OCI-M2 (cell line): ENCODE measurements at regions not wholly inside any gene's neighbourhood (a gene's known extent, or its start where the extent isn't known, plus 50 kb on each side); places are given as distances from the start of the nearest gene placed in this dataset.
"Not testable (repeated sequence)": the region's sequence is repeated elsewhere in the genome, so short reads cannot be mapped to it uniquely, and the experiment has no call there.

Source experiments
- DNase-seq: peaks from one replicate; lab custom pipeline; 2025; ENCODE audit not compliant: unreplicated experiment; lab: John Stamatoyannopoulos, UW

DNA sequence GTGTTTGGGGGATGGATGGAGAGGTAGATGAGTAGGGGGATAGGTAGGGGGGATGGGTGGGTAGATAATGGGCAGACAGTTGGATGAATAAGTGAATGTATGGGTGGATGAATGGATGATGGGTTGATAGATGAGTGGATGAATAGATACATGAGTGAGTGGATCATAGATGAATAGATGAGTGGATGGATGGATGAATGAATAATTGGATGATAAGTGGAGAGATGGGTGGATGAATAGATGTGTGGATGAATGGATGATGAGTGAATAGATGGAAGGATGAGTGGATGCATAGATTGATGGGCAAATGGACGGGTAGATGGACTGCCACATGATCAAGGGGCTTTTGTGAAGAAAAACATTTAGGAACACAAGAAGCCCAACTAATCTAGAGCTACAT is 133.3 kb upstream of the F3 start:
- no peak for DNase-seq

DNA sequence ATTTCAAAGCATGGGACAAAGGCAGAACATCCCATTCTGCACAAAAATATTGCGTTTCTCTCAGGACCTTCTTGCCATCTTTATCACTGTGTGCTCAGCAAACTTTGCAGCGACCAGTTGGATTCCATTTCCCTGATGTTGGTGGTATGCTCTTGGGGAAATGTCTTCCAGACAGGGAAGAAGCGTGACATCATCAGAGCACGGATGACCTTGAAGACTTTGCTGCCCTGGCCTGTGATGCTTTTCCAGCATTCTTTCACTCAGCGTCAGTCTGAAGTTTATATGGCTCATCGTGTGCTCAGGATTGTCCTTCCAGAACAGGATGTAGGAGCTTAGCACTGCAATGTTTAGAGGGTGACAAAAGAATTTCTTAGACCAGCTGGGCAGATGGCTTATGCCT is 131.4 kb upstream of the F3 start:
- no peak for DNase-seq

DNA sequence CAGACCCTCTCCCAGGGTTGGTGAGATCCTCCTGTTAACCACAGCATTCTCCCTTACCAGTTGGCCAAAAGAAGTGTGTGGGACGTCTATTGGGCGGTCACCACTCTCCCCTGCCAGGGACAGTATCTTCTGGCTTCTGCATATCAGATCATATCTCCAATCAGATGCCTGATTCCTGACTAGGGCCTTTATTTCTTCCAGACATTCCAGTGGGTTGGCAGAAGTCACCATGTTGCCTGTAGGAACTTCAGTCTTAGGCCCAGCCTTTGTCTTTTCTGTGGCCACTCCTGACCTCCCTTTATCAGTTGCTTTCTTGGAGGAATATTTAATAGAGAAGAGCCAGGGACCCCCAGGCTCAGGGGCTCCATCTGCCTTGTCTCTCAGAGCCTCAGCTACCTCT is 130.4 kb upstream of the F3 start:
- no peak for DNase-seq

DNA sequence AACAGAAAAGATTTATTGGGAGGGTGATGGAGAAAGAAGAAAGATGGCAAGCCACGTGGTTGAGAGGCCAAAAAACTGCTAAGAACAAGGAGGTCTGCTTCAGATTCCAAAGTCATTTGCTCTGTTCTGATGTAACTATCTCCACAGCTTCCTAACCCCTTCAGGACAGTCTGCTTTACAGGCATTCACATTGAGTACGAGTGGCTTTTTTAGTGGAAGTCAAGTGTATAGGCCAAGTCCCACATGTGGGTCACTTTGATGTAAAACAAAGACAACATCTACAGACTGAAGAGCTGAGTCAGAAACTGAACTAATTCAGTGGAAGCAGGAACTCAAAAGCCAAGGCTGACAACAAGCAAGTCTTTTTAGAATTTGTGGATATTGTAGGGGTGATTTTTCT is 128.7 kb upstream of the F3 start:
- DNase-seq, result no peak

DNA sequence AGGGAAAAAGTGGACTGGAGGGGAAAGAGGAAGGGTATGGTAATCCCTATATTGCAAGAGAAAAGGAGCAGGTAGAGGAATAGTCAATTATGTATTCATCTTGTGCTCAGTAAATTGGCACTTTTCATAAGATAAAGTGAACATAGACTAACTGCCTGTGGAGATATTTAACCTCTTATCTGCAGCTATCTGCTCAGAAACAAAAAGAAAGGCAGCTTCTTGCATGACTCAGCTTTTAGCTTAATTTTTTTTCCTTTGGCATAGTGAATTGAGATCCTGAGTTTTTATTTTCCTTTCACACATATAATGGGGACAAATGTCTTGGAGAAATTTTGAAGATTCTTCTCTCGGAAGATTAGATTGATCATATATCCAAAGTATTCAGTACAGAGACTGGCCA is 127.6 kb upstream of the F3 start:
- DNase-seq, result no peak

DNA sequence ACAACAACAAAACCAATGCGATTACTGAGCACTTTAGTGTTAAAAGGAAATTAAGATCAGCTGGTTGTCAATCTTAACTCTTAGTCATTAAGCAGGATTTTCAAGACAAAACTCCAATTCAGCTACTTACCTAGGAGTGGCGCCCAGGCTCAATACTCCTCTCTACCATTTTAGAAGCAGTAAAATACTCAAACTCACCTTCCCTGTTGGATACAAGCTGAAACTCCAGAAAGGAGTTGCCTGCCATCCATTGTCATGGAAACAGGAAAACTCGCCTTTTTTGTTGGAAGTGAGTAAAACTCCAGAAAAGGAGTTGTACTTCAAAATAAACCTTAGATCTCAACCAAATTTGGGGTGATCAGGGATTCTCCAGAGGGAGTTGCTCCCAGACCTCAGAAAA is 127.0 kb upstream of the F3 start:
- DNase-seq, result no peak

DNA sequence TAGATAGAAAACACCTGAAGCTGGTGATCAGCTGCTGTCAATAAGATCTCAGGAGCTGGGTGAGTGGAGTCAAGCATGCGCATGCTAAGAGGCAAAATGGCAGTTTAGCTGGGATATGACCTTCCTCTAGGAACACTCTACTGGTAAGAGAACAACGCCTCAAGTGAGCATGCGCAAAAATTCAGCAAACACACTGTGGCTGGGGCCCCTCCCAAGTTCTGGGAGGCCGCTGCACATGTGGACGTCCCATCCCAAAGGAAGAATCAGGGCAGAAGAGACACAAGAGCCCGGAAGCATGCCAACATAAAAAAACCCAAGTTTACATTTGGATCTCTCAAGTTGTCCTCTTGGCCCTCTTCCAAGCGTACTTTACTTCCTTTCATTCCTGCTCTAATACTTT is 126.3 kb upstream of the F3 start:
- DNase-seq, result no peak

DNA sequence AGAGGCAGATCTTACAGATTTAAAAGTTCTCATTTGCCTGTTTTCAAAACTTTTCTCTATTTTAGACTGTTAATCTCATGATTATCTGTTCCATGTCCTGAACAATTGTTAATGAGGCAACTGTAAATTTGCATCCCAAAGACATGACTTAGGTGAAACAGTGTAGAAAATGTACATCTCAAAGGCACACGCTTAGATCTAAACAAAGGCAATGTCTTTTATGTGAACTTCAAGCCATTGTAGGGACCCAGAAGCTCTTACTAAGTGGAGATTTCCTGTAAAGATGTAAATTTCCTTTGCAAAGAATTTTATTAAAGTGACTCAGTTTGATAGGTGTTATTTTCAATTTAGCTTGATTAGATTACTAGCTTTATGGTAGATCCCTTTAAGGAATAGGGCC is 125.2 kb upstream of the F3 start:
- no peak for DNase-seq

DNA sequence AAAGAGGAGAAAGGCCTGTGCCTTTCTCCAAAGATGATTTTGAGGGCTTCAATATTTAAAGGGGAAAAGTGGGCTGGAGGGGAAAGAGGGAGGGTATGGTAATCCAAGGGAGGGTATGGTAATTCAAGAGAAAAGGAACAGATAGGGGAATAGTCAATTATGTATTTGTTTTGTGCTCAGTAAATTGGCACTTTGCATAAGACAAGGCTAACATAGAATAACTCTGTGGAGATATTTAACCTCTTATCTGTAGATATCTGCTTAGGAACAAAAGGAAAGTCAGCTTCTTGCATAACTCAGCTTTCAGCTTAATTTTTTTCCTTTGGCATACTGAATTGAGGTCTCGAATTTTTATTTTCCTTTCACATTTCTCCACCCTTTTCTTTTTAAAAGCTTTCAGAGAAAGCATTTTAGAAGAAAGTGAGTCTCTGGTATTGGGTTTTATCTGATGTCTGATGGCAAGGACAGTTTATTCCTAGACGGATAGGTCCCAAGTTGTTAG is 119.9 kb upstream of the F3 start:
- DNase-seq, result no peak

DNA sequence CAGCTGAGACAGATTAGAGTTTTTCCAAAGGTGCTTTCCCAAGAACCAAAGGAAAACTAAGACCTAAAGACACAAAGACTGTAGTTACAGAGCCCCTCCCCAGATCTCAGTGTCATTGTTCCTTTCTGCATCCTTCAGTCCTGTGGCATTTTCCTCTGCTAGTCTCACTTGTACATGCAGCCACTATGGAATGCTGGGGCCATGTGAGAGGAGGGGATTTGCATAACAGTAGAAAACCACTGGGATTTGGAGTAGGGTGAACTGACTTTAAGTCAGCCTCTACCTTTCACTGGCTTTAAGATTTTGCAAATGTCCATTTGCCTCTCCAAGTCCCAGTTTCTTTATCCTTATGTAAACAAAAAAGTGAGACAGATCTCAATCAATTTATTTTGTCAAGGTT is 119.4 kb upstream of the F3 start:
- DNase-seq, result no peak

DNA sequence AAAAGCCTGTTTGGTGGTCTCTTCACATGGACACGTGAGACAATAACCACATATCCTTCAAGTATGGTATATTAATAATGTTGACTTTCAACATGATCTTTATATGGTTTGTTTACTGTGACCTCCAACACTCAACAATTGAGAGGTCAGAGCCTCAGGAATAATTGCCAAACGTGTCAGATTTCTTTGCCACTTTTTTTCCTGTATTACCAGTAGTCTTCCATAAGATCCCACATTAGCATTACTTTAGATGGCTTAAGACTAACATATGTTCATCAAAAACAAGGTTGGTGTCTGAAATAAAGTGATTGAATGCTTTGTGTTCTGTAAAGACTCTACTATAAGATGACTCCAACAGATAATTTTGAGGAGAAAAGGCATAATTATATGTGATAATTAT is 118.7 kb upstream of the F3 start:
- DNase-seq, result no peak

DNA sequence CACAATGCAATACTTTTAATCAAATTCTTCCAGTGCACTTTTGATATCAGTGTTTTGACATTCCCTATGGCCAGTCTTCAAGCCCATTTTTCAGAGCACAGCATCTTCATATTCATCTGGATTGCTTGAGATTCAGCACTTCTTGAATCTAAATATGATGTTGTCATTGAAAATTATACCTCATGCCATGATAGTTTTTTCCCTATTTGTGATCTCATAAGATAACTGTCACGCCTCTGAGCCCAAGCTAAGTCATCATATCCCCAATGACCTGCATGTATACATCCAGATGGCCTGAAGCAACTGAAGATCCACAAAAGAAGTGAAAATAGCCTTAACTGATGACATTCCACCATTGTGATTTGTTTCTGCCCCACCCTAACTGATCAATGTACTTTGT is 117.6 kb upstream of the F3 start:
- not testable (repeated sequence) for DNase-seq

DNA sequence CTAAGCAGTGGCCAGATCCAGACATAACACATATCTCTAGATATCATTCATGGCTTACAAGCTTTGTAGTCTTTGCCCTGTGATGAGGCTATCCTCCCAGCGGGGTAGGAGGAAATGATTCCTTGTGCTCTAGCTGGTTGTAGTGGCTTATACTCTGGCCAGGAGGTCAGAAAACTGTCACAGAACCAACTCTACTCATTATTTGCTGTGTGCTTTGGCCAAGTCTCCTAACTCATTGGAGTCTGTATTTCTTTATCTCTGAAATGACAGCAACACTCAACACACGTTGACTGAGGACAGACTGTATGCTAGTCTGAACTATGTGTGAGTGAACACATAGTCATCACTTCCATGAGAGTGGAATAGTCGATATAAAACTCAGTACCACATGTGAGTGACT is 116.7 kb upstream of the F3 start:
- DNase-seq, result no peak

DNA sequence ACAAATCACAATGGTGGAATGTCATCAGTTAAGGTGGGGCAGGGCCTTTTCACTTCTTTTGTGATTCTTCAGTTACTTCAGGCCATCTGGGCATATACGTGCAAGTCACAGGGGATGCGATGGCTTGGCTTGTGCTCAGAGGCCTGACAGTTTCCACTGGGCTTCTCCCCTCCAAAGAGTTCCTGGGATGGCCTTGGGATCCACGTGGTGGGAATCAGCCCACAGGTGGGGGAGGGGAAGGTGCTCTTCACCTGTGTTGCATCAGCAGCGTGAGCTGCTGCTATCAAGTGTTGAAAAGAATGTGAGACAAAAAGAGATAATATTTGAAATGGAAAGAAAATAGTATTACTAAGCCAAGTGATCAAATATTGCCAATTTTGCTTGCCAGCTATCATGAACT is 116.2 kb upstream of the F3 start:
- DNase-seq, result not testable (repeated sequence)

DNA sequence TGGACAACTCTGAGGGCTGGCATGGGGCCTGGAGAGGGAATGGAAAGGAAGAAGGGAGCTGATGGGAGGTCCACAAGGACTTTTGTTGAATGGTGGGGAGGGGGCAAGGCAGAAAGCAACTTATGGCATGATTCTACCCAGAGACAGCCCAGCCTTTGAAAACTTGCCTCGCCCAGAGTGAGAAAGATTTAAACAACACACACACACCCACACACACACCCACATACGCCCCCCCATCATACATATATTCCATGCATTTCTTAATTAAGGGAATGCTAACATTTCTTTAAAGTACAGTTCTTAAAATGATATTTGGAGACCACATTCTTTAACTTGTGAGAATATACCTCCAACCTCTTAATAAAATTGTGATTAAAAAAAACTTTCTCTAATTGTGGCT is 115.4 kb upstream of the F3 start:
- DNase-seq, result no peak

DNA sequence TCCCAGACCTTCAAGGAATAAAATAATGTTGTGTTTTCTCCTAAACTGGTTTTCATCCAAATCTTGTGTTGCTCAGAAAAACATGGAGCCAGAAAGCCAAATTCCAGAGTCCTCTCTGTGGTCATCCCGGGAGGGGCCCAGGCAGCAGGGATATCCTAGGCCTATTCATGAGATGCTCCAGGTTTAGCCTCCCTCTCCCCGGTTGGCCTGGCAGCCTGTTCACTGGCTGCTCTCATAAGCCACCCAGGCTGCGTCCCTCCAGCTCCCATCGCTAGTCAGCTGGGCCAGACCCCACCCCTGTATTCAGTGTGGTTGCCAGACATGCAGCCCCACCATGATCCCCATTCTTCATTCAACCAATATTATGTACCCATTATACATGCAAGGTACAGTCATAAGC is 113.4 kb upstream of the F3 start:
- DNase-seq, result no peak

DNA sequence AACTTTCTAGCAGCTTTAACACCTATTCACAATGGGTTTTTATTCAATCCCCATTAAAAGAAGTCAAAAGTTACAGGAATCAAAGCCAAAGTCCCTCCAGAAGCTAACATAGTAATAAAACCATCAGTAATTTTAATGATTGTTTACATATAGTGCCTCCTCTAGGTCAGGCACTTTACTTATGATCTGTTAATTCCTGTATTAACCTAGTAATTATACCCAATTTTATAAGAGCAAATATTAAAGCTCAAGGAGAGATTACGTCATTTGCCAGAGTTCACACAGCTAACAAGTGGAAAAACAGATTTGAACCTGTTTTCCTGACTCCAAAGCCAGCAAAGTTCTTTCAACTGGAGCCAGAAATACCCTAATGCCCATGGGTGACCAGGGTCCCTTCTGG is 112.9 kb upstream of the F3 start:
- no peak for DNase-seq

DNA sequence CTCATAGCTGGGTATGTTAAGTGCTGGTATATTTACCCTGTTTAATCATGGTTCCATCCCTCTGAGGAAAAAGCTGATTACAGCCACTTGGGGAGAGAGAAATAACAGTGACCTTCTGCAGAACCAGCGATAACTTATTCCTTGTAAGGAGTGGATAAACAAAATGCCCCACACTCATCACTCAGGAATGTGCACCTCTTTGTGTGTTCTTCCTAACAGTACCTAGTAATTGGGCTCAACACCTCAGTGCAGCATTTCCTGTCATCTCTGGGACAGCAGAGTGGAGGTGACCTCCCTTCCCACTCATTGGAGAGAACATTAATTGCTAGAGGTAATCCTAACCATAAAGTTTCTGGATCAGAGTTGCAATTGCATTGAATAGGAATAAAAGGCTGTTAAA is 112.5 kb upstream of the F3 start:
- no peak for DNase-seq

DNA sequence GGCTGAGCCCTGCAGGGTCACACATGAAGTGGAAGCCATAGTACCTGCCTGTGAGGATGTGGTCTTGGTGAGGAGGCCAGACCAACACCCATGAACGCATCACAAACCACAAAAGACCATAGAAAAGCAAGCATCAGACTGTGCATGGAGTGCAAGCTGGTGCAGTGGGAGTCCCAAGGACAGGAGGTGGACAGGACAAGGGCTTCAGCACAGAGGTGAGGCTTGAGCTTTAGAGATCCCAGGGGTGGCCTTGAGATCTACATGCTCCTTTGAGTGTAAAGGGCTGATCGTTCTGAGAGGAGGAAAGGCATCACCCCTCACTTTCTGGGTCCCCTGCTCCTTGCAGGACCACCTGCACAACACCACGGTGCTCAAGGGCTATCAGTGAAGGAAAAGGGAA is 111.9 kb upstream of the F3 start:
- no peak for DNase-seq

DNA sequence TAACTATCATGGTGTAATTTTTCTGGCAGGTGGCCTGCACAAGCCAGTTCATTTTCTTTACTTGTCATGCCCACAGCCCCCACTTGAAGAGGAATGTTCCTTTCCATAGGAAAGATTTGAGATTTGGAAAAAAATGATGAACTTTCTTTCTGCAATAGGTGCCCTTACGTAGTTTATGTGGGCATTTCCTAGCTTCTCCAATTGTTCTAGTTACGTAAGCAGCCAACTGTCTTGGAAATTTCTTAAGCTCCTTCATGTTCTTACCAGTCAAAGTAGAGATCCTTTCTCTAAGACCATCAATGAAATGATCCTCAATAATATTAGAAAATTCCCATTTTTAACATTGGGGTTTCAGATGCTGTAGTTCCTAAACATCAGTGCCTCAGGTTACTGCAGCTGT is 109.5 kb upstream of the F3 start:
- no peak for DNase-seq

DNA sequence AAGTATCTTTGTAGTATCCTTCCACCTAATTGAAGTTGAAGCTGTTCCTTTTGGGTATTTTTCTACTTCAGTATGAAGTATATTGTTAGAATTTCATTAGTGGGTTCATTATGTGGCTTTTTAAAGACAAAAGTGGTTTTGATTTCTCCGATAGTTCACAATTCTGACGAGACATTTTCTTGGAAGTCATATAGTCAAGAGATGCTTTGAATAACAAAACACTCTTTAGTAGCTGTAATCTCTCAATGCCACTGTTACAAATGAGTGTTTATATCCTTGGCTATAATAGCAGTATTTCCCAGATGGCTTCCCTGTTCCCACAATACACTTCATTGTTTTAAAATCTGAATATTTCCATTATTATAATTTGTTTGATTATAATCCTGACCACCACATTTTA is 108.7 kb upstream of the F3 start:
- DNase-seq, result no peak

DNA sequence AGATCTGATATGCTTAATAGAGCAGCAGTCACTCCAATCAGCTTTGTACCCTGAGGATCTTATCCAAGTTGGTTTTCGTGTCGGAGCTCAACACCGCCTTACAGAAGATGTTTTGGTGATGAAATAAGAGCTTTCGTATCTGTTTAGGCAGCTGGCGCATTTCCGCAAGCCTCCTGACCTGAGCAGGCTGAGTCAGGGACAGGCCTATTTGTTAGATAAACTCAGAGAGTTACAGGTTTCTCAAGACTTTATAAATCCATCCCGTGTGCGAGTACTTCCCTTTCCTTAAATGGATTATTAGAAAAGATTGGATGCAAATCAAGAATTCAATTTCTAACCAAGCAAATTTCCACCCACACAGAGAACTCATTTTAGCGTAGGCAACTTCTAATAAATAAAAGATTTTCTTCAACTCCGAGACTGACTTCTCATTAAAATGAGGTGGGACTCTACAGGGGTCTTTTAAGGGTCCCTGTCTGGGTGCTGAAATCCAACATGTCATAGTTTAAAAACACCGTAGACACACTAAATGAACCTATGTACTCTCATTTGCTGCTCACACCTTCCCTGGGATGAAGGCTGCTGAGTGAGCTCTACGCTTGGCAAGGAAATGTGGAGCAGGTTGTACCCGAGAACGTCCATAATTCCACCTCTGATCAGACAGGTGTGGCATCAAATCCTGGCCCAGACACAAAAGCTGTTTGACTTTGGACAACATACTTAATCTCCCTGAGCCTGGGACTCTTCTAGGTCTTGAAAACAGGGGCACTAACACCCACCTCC is 106.9 kb upstream of the F3 start:
- DNase-seq, result no peak

DNA sequence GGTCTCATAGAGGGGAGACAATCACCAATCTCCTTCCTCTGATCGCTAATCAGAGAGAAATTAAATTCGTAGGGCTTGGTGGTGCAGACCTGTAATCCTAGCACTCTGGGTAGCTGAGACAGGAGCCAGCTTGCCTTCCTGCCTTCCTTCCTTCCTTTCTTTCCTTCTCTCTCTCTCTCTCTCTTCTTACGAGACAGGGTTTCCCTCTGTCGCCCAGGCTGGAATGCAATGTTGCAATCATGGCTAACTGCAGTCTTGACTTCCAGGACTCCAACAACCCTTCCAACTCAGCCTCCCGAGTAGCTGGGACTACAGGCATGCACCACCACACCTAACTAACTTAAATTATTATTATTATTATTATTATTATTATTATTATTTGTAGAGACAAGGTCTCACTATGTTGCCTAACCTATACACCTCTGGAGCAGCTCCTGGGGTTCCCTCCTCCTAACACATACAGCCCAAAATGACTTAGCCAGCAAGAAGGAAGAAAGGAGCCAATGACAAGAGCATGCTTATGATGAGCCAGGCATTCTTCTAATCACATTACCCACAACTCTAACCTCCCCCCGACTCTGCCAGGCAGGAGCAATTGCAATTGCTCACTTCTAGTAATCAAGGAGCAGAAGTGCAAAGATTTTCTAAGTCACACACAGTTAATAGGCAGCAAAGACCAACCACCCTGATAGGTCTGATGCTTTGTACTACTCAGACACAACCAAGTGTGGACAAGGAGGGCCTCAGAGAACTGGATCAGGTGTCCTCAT is 105.4 kb upstream of the F3 start:
- DNase-seq, result no peak
